Activated naive CD4-positive, alpha-beta T cell treated with Interleukin-2 at 50 U/mL for 16 hours (primary cell): ENCODE measurements at regions not wholly inside any gene's neighbourhood (a gene's known extent, or its start where the extent isn't known, plus 50 kb on each side); places are given as distances from the start of the nearest gene placed in this dataset.
"Not testable (repeated sequence)": the region's sequence is repeated elsewhere in the genome, so short reads cannot be mapped to it uniquely, and the experiment has no call there.

ENCODE experiments used
- DNase-seq: peaks from one replicate; pipeline ENCODE4 v3.0.0-alpha.2; 2020

- DNase-seq = no peak
Measured at GRCh38 chr2:106288873-106289272, 94.8 kb upstream of the UXS1 start.

DNA sequence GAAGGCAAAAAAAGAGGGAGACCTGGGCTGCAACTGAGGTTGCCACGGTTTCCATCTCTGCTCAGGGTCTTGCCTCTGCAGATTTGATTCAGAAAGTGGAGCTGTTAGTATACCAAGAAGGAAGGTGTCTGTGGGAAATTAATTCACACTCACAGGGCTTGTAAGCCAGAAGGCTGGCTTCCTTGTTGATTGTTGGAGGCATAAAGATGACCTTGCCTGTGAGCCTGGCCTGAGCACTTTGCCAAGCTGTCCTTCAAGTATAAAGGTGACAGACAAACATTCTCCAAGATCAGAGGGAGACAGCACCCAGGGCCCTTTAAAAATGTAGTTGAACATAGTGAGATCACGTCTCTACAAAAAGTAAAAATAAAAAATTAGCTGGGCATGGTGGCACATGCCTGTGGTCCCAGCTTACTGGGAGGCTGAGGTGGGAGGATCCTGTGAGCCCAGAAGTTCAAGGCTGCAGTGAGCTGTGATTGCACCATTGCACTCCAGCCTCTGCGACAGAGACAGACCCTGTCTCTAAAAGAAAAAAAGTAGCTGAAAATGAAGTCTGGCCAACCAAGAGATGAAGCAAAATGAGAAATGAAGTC lies 91.2 kb upstream of the UXS1 start:
- no peak for DNase-seq

GRCh38 chr2:106284691-106285202 lies 90.6 kb upstream of the UXS1 start:
- no peak for DNase-seq

- DNase-seq = no peak
Measured at GRCh38 chr2:106284255-106284654, 90.2 kb upstream of the UXS1 start.

- not testable (repeated sequence) for DNase-seq
Measured at GRCh38 chr2:106283228-106284152, 89.4 kb upstream of the UXS1 start.

- DNase-seq = no peak
Measured at GRCh38 chr2:106282462-106283170, 88.5 kb upstream of the UXS1 start.

GRCh38 chr2:106281907-106282430 lies 87.9 kb upstream of the UXS1 start:
- DNase-seq = not testable (repeated sequence)

DNA sequence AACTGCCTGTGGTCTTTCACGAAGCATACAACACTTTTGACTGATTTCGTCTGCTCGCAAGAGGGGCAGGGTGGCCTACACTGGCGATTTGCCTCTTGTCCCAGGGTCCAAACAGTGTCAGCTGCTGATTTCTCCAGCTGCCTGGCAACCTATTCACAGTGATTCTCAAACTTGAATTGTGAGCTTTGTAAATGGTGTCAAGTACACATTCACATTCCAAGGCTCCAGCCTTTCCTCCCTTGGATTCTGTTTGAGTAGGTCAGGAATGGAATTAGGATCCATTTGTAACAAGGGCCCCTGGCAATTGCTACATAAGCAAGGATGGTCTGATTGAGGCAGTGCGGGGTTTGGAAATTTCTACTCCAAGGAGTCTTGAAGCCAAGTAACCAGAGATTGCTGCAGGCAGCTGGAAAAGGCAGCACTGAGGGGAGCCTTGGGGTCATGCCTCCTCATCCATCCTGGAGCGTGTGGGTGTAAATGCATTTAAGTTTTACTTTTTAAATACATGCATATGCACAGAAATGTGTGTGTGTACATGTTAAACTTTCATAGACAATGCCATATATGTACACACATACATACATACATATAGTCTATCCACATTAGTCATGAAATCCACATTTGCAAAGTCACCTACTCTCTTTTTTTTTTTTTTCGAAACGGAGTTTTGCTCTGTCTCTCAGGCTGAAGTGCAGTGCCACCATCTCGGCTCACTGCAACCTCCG lies 86.8 kb upstream of the UXS1 start:
- no peak for DNase-seq

GRCh38 chr2:106280224-106280623 lies 86.1 kb upstream of the UXS1 start:
- DNase-seq = no peak

GRCh38 chr2:106278112-106278876 lies 84.2 kb upstream of the UXS1 start:
- DNase-seq = no peak

GRCh38 chr2:106277426-106277825 lies 83.3 kb upstream of the UXS1 start:
- no peak for DNase-seq

DNA sequence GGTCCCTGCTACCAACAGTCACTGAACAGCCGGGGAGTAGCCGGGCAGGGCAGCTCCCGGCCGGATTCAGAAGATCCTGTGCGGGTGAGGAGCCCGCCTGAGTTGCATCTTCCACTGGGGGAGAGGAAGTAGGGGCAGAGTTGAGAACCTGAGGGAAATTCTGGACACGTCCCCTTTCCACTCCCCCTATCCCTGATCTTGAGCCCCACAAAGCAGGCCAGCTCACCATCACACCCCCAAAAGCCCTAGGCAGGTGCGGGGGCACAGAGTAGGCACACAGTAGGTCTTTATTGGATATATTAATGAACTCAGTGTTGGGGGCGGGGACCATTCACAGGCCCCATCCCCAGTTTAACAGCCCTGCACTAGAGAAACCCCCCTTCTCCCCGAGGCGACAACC lies 81.9 kb upstream of the UXS1 start:
- no peak for DNase-seq

- DNase-seq = no peak
Measured at GRCh38 chr2:106274668-106275067, 80.6 kb upstream of the UXS1 start.

GRCh38 chr2:106272216-106272807 lies 78.2 kb upstream of the UXS1 start:
- DNase-seq = no peak

DNA sequence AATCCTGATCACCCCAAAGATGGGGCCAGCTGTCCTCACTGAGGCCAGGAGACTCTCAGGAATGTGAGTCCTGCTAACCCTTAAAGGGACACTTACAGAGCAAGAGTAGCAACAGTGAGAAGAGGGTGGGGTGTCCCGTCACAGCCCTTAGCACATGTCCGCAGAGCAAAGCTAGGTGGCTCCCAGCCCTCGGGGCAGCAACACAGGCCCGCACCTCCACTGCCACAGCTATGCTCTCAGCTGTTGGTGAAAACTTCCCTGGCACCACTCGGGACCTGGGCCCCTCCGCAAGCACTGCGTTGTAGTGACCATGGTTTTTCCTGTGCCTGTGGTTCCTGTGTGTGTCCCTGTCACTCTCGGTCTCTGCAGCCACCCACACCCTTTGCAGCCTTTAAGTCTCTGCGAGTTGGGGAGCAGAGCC lies 76.4 kb upstream of the UXS1 start:
- DNase-seq = no peak

DNA sequence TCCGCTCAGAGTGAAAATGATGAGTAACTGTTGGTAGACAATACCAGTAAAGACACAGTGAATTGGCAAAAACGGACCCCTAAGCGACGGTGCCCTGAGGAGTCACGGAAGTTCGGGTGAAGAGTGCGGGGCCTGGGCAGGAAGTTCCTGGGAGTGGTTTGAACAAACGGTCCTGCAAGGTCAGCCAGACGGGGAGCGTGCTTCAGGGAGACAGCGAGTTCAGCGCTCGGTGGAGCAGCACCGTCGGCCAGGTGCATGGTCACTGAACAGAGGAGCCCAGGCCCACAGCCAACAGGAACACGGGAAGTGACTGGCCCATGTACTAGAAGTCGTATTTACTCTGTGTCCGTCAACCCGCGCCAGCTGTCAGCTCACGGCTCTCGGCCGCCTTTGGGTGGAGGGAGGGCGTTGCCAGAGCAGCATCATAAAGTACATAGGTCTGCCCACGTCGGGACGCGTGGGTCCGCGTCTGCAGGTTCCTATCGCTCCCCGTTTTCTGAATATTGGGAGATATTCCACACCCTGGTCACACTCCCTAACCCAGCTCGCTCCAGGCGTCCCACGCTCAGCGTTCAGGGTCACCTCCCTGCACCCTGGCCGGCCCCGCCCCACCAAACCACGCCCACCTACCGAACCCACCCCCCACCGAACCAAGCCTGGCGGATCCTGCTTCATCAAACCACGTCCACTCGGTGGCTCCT lies 75.6 kb upstream of the UXS1 start:
- peak; percentile 35 for DNase-seq

GRCh38 chr2:106267997-106268396 lies 73.9 kb upstream of the UXS1 start:
- no peak for DNase-seq

DNA sequence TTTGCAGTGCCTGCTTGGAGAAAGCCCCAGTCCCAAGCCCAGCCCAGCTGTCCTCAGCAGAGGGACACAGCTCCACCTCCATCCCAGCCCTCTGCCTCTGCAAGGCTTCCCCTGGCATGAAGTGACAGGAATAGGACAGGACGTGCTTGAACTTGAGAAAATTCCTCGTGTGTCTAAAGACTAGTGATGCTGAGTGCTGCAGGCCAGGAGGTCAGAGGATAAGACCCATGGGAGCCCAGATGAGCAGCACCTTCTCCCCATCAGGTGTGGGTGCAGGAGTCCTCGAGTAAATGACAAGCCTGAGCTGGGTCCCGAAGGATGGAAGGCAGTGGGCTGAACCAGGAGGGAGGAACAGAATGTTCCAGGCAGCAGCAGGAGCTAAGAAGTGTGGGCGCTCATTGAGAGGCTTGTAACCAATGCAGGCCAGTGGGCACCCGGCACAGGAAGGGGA lies 67.8 kb upstream of the UXS1 start:
- no peak for DNase-seq

GRCh38 chr2:106258859-106259258 lies 64.8 kb upstream of the UXS1 start:
- DNase-seq = not testable (repeated sequence)

DNA sequence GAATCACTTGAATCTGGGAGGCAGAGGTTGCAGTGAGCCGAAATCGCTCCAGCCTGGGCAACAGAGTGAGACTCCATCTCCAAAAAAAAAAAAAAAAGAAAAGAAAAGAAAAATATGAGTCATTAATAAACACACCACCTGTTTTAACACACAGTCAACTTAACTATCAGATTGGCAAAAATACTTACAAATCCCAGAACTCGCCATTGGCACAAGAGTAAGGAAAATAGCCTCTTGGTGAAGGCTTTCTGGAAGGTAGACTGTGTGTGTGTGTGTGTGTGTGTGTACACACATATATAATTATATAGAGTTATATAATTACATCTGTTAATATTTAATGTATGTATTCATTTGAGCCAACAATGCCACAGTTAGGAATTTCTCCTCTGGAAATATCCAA lies 63.7 kb upstream of the UXS1 start:
- no peak for DNase-seq

DNA sequence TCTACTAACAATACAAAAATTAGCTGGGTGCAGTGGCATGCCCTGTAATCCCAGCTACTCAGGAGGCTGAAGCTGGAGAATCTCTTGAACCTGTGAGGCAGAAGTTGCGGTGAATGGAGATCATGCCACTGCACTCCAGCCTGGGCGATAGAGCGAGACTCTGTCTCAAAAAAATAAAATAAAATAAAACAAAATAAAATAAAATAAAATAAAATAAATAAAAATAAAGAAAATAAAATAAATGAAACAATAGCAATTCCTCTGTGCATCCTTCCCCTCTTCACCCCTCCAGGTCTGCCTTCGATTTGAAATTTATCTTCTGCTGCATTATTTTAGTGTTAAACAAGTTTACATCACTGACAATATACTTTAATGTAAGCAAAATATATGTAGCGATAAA lies 63.0 kb upstream of the UXS1 start:
- DNase-seq = no peak
